Esophagus muscularis mucosa (tissue), 4 donors: ENCODE measurements at regions not wholly inside any gene's neighbourhood (a gene's known extent, or its start where the extent isn't known, plus 50 kb on each side); places are given as distances from the start of the nearest gene placed in this dataset.
A peak's percentile ranks its signal among the peaks of the same experiment; 100 is the strongest.

Experiments used
- EP300 ChIP-seq: sonication (generic); formaldehyde crosslinking; IDR thresholded peaks from one replicate; pipeline ENCODE4 v1.6.1; 2017; ENCODE audit warnings: antibody characterized with exemption
- POLR2A ChIP-seq: fragments of 450-650 bp; IDR thresholded peaks from one replicate; pipeline ENCODE4 v1.6.1; 2017; ENCODE audit warnings: antibody characterized with exemption, moderate library complexity, mild to moderate bottlenecking, low read depth
- POLR2AphosphoS5 ChIP-seq, 2 donors: sonication (generic); formaldehyde crosslinking; IDR thresholded peaks; one replicate each; pipeline ENCODE4 v1.6.1; 2017; ENCODE audit warnings: antibody characterized with exemption in 2 of 2
- TF ChIP-seq, protein P1 (sequence below), 3 experiments: fragments of 200-600 bp in 2 of 3; fragments of 450-650 bp in 1 of 3; sonication (generic) in 2 of 3; IDR thresholded peaks; one replicate each; pipeline ENCODE4 v1.5.1; 2017 to 2019; ENCODE audit warnings: antibody characterized with exemption in 3 of 3, mild to moderate bottlenecking in 2 of 3, moderate library complexity in 1 of 3

DNA sequence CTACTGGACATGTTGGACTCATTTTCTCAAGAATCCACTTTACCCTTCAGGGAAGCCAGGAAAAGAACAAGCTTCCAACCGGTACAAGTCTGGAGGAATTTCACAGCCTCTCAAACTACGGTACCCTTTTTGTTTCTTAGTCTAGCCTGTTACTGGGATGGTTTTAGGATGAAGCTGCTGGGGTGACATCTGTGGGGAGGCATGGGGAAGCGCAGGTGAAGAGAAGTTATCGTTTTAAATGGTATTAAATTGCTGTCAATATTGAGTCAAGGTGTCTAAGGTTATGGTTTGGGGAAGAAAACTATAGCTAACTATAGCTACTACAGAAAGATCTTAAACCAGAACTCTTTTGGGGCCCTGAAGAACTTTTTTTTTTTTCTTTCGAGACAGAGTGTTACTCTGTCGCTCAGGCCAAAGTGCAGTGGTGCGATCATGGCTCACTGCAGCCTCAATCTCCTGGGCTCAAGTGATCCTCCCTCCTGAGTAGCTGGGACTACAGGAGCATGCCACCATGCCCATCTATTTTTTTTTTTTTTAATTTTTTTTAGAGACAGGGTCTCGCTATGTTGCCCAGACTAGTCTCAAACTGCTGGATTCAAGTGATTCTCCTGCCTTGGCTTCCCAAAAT, 128.7 kb downstream of the RIN2 start:
- TF ChIP-seq, protein P1, sequence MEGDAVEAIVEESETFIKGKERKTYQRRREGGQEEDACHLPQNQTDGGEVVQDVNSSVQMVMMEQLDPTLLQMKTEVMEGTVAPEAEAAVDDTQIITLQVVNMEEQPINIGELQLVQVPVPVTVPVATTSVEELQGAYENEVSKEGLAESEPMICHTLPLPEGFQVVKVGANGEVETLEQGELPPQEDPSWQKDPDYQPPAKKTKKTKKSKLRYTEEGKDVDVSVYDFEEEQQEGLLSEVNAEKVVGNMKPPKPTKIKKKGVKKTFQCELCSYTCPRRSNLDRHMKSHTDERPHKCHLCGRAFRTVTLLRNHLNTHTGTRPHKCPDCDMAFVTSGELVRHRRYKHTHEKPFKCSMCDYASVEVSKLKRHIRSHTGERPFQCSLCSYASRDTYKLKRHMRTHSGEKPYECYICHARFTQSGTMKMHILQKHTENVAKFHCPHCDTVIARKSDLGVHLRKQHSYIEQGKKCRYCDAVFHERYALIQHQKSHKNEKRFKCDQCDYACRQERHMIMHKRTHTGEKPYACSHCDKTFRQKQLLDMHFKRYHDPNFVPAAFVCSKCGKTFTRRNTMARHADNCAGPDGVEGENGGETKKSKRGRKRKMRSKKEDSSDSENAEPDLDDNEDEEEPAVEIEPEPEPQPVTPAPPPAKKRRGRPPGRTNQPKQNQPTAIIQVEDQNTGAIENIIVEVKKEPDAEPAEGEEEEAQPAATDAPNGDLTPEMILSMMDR (IDR thresholded peaks at IDR 0.05), result peak in 2 of 3 experiments; percentile 18 to 20
- TF ChIP-seq POLR2A, result no peak
- no peak for TF ChIP-seq POLR2AphosphoS5 (IDR thresholded peaks at IDR 0.05)
- no peak for TF ChIP-seq EP300
